ENCODE measurements at regions not wholly inside any gene's neighbourhood (a gene's known extent, or its start where the extent isn't known, plus 50 kb on each side); places are given as distances from the start of the nearest gene placed in this dataset.

- TF ChIP-seq, protein P1, sequence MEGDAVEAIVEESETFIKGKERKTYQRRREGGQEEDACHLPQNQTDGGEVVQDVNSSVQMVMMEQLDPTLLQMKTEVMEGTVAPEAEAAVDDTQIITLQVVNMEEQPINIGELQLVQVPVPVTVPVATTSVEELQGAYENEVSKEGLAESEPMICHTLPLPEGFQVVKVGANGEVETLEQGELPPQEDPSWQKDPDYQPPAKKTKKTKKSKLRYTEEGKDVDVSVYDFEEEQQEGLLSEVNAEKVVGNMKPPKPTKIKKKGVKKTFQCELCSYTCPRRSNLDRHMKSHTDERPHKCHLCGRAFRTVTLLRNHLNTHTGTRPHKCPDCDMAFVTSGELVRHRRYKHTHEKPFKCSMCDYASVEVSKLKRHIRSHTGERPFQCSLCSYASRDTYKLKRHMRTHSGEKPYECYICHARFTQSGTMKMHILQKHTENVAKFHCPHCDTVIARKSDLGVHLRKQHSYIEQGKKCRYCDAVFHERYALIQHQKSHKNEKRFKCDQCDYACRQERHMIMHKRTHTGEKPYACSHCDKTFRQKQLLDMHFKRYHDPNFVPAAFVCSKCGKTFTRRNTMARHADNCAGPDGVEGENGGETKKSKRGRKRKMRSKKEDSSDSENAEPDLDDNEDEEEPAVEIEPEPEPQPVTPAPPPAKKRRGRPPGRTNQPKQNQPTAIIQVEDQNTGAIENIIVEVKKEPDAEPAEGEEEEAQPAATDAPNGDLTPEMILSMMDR (IDR thresholded peaks at IDR 0.05) = no peak
- TF ChIP-seq POLR2A (IDR thresholded peaks at IDR 0.05) = no peak
Observed at GRCh38 chr13:56332671-56333070, 808.0 kb upstream of the PRR20A start.
